ENCODE measurements at regions not wholly inside any gene's neighbourhood (a gene's known extent, or its start where the extent isn't known, plus 50 kb on each side); places are given as distances from the start of the nearest gene placed in this dataset.

GRCh38 chr1:20432341-20432740, 53.7 kb downstream of the CAMK2N1 start:
- no peaks in the 10 kb centered on the region for H3K36me3 ChIP-seq (ENCODE audit: control insufficient read depth in 4 of 4, insufficient read depth in 3 of 4, low read depth in 1 of 4, low read length in 3 of 4)
- DNase-seq (ENCODE audit: low spot score): no peak
- H3K27ac ChIP-seq (ENCODE audit: low read depth in 1 of 2, low read length in 2 of 2): no peak overlapping the region
- H3K9me3 ChIP-seq (ENCODE audit: control insufficient read depth in 4 of 4, low read length in 3 of 4): no peaks in the 10 kb centered on the region
- peaks cover 0 to 2% (median 0%) of the 10 kb centered on the region in 4 donors for H3K27me3 ChIP-seq (ENCODE audit: control insufficient read depth in 4 of 4, insufficient read depth in 4 of 4, low read length in 3 of 4)
- TF ChIP-seq RAD21 (IDR thresholded peaks at IDR 0.05): no peak
- TF ChIP-seq FOXA1 (IDR thresholded peaks at IDR 0.05): no peak
- TF ChIP-seq TAF1 (conservative IDR thresholded peaks at IDR 0.05): no peak
- TF ChIP-seq JUND (IDR thresholded peaks at IDR 0.05): no peak
- H3K9ac ChIP-seq (ENCODE audit: low read depth in 1 of 2, low read length in 2 of 2): no peak overlapping the region
- 86% methylated on average over 4 of the region's 4 CpGs for WGBS
- no peaks in the 10 kb centered on the region for H3K4me1 ChIP-seq (ENCODE audit: control insufficient read depth in 4 of 4, insufficient read depth in 4 of 4, low read length in 3 of 4)
- H3K4me3 ChIP-seq (ENCODE audit: low read depth in 1 of 3, low read length in 3 of 3): no peak overlapping the region

GRCh38 chr1:20431176-20431460, 54.9 kb downstream of the CAMK2N1 start:
- TF ChIP-seq ATF3 (IDR thresholded peaks at IDR 0.05) (no peak), YY1 (IDR thresholded peaks at IDR 0.05) (no peak), HNF4A (conservative IDR thresholded peaks at IDR 0.05) (no peak), SP1 (IDR thresholded peaks at IDR 0.05) (no peak)
- no peak overlapping the region for H3K9ac ChIP-seq (ENCODE audit: low read depth in 1 of 2, low read length in 2 of 2)
- no peaks in the 10 kb centered on the region for H3K4me1 ChIP-seq (ENCODE audit: control insufficient read depth in 4 of 4, insufficient read depth in 4 of 4, low read length in 3 of 4)
- no peak for DNase-seq (ENCODE audit: low spot score)
- WGBS: 46% methylated on average over 6 of the region's 6 CpGs
- H3K4me3 ChIP-seq (ENCODE audit: low read depth in 1 of 3, low read length in 3 of 3): no peak overlapping the region
- no peaks in the 10 kb centered on the region for H3K27me3 ChIP-seq (ENCODE audit: control insufficient read depth in 4 of 4, insufficient read depth in 4 of 4, low read length in 3 of 4)
- H3K27ac ChIP-seq (ENCODE audit: low read depth in 1 of 2, low read length in 2 of 2): no peak overlapping the region
- H3K9me3 ChIP-seq (ENCODE audit: control insufficient read depth in 4 of 4, low read length in 3 of 4): no peaks in the 10 kb centered on the region
- no peaks in the 10 kb centered on the region for H3K36me3 ChIP-seq (ENCODE audit: control insufficient read depth in 4 of 4, insufficient read depth in 3 of 4, low read depth in 1 of 4, low read length in 3 of 4)

DNA sequence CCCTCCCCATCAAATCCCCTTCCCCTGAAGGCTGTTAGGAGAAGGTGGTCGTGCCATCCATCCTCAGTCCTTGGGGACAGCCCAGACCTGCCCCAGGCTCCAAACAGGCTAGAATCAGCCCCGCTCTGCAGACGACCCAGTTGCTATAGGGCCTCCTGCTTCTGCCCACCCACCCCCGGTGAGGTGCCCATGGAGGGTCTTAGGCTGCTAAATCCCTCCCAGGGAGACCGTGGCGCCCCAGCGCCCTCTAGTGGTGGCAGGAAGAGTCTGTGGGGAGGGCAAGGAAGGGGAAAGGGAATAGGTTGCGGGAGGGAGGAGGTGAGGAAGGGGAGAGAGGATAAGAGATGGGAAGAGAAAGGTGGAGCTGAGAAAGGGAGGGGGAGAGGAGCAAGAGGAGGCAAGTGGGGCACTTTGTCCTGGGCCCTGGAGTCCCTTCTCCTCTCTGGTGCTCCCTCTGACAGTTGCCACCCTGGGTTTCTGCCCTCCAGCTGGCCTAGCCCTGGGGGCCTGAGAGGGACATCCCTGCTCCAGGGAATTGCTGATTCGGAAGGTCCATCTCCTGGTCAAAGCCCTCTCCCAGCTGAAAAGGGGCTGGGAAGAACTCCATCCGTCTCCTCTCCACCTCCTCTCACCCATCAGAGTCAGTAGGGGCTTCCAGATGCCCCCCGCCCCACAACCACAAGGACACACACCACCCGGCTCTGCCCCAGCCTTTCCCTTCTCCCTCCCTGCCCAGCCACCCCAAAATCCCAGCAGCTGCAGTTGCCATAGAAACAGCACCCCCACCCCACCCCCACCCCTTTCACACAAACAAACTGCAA, 55.4 kb downstream of the CAMK2N1 start:
- Histone ChIP-seq H3K36me3 (ENCODE audit: control insufficient read depth in 4 of 4, insufficient read depth in 3 of 4, low read depth in 1 of 4, low read length in 3 of 4) (no peaks in the 10 kb centered on the region), H3K27me3 (ENCODE audit: control insufficient read depth in 4 of 4, insufficient read depth in 4 of 4, low read length in 3 of 4) (no peaks in the 10 kb centered on the region), H3K4me1 (ENCODE audit: control insufficient read depth in 4 of 4, insufficient read depth in 4 of 4, low read length in 3 of 4) (no peaks in the 10 kb centered on the region), H3K27ac (ENCODE audit: low read depth in 1 of 2, low read length in 2 of 2) (no peak overlapping the region), H3K4me3 (ENCODE audit: low read depth in 1 of 3, low read length in 3 of 3) (no peak overlapping the region), H3K9ac (ENCODE audit: low read depth in 1 of 2, low read length in 2 of 2) (no peak overlapping the region), H3K9me3 (ENCODE audit: control insufficient read depth in 4 of 4, low read length in 3 of 4) (no peaks in the 10 kb centered on the region)
- peak; percentile 61 to 68 for TF ChIP-seq RAD21 (IDR thresholded peaks at IDR 0.05)
- TF ChIP-seq CTCF (IDR thresholded peaks at IDR 0.05; ENCODE audit: low read depth, low read length, missing input control): peak; percentile 30
- no peak for TF ChIP-seq JUND (IDR thresholded peaks at IDR 0.05)
- no peak for TF ChIP-seq SP1 (IDR thresholded peaks at IDR 0.05)
- 34% methylated on average over 12 of the region's 12 CpGs for WGBS
- DNase-seq (ENCODE audit: low spot score): peak; percentile 46

DNA sequence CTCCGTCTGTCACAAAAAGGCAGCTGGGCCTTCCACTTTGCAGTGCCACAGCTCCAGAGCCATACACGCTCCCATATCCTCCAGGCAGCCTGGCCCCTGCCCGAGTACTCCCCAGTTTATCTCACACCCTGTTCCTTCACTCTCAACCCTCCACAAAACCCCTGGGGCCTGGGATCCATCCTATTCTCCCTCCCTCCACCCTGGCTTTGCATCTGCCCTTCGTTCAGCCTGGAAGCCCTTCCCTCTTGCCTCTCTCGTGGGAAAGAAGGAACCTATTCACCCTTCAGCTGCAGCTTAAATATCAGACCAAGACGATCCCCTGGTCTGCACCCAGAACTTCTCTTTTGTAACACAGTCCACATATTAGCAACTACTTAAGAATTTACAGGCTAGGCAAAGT, 56.7 kb downstream of the CAMK2N1 start:
- DNase-seq (ENCODE audit: low spot score): no peak
- 59% methylated on average over 6 of the region's 6 CpGs for WGBS
- H3K27me3 ChIP-seq (ENCODE audit: control insufficient read depth in 4 of 4, insufficient read depth in 4 of 4, low read length in 3 of 4): no peaks in the 10 kb centered on the region
- TF ChIP-seq REST (IDR thresholded peaks at IDR 0.05): no peak
- TF ChIP-seq FOXA1 (IDR thresholded peaks at IDR 0.05): no peak
- no peak for TF ChIP-seq NR2F2 (IDR thresholded peaks at IDR 0.05)
- TF ChIP-seq, protein P1, sequence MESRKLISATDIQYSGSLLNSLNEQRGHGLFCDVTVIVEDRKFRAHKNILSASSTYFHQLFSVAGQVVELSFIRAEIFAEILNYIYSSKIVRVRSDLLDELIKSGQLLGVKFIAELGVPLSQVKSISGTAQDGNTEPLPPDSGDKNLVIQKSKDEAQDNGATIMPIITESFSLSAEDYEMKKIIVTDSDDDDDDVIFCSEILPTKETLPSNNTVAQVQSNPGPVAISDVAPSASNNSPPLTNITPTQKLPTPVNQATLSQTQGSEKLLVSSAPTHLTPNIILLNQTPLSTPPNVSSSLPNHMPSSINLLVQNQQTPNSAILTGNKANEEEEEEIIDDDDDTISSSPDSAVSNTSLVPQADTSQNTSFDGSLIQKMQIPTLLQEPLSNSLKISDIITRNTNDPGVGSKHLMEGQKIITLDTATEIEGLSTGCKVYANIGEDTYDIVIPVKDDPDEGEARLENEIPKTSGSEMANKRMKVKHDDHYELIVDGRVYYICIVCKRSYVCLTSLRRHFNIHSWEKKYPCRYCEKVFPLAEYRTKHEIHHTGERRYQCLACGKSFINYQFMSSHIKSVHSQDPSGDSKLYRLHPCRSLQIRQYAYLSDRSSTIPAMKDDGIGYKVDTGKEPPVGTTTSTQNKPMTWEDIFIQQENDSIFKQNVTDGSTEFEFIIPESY (IDR thresholded peaks at IDR 0.05): no peak
- no peak for TF ChIP-seq JUND (IDR thresholded peaks at IDR 0.05)
- no peak for TF ChIP-seq MAX (IDR thresholded peaks at IDR 0.05)
- TF ChIP-seq YY1 (IDR thresholded peaks at IDR 0.05): no peak
- no peak for TF ChIP-seq RAD21 (IDR thresholded peaks at IDR 0.05)
- no peak for TF ChIP-seq FOXA2 (IDR thresholded peaks at IDR 0.05)
- TF ChIP-seq RXRA (IDR thresholded peaks at IDR 0.05): no peak
- no peak for TF ChIP-seq HNF4A (conservative IDR thresholded peaks at IDR 0.05)

More for the DNA sequence above, 56.7 kb downstream of the CAMK2N1 start:
- Histone ChIP-seq H3K9me3 (ENCODE audit: control insufficient read depth in 4 of 4, low read length in 3 of 4) (peaks cover 0 to 3% (median under 1%) of the 10 kb centered on the region in 4 donors), H3K4me3 (ENCODE audit: low read depth in 1 of 3, low read length in 3 of 3) (no peak overlapping the region), H3K27ac (ENCODE audit: low read depth in 1 of 2, low read length in 2 of 2) (no peak overlapping the region), H3K4me1 (ENCODE audit: control insufficient read depth in 4 of 4, insufficient read depth in 4 of 4, low read length in 3 of 4) (no peaks in the 10 kb centered on the region), H3K9ac (ENCODE audit: low read depth in 1 of 2, low read length in 2 of 2) (no peak overlapping the region), H3K36me3 (ENCODE audit: control insufficient read depth in 4 of 4, insufficient read depth in 3 of 4, low read depth in 1 of 4, low read length in 3 of 4) (no peaks in the 10 kb centered on the region)

Measured in liver (tissue), 8 donors.